Glomerular visceral epithelial cell (primary cell): ENCODE measurements at regions not wholly inside any gene's neighbourhood (a gene's known extent, or its start where the extent isn't known, plus 50 kb on each side); places are given as distances from the start of the nearest gene placed in this dataset.

Experiments used
- DNase-seq: peaks from one replicate; pipeline ENCODE4 v3.0.0-alpha.2; 2016; ENCODE audit errors: extremely low spot score

DNA sequence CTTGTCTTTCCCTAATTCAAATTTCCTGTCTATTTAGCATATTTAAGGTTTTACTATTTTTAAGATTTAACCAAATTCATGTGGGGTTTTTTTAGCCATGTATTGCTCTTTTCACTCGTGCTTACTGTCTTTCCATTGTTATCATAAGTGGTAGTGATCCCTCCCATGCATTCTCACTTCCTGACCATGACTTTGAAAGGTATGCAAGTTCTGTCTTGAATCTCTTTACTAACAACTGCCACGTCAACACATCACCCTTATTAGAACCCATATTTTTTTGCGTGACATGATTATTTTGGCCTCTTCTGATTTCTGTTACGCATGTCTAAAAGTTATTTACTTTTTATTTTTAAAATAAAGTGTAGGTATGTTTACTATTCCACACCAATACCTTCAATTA is 94.7 kb upstream of the CDH6 start:
- DNase-seq = no peak

GRCh38 chr5:31097851-31098250 is 95.6 kb upstream of the CDH6 start:
- DNase-seq = no peak

- no peak for DNase-seq
Observed at GRCh38 chr5:31096238-31096865, 97.1 kb upstream of the CDH6 start.

DNA sequence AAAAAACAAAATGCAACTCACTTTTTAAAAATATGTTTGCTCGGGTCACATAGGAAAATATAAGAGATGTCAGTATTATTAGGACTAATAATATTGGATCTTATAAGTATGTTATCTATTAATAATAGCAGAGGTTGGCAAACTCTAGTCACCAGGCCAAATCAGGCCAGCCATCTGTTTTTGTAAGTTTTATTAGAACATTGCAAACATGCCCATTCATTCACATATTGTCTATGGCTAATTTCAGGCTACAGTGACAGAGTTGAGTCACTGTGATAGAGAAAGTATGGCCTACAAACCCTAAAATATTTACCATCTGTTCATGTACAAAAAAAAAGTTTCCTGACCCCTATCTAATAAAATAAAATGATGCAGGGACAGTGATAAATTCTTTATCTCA is 97.7 kb upstream of the CDH6 start:
- no peak for DNase-seq

- no peak for DNase-seq
Observed at GRCh38 chr5:31091501-31091900, 102.0 kb upstream of the CDH6 start.

DNA sequence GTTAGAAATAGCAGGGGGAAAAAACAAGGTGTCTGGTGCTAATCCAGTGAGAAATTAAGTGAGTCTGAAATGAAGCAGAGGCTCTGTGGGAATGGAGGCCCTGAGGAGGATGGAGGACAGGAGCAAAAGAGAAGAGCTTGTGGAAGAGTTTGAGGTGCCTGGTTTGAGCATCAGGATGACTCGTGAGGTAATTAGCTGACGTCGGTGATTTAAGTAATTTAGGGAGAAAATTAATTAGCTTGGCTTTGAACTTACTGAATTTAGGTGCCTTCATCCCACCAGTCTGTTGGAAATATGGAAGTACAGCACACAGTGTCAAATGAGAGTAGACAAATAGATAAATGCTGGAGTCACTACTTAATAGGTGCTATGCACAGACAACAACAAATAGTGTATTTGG is 103.0 kb upstream of the CDH6 start:
- DNase-seq = no peak

GRCh38 chr5:31086839-31087415 is 106.6 kb upstream of the CDH6 start:
- no peak for DNase-seq

DNA sequence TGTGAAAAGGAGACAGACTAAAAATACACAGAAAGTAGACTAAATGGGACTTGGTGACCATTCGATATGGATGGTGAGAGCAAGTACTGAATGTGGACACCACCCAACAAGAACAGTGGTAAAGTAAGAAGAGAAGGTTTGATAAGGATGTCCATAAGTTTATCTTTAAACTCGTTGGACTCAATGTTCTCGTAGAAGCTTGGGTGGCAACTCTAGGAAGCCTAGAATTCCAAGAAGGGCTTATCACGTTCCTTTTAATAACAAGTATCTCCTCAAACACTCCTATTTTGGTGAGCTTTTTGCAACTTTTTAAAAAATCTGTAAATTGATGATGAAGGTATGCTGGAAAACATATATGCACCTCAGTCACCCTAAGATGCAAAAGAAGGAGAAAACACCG is 108.6 kb upstream of the CDH6 start:
- DNase-seq = no peak

DNA sequence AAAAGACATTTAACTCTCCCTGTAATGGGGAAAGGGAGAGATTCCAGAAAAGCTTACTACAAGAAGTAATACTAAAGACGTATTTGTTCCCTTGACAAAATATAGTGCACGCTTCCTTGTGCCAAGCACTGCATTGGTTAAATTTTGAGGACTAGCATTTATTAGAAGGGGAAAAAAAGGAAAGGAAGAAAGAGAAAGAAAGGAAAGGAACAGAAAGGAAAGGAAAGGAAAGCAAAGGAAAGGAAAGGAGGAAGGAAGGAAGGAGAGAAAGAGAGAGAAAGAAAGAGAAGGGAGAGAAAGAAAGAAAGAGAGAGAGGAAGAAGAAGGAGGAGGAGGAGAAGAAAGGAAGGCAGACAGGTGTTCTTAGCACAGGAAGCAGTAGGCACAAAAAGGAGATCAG is 110.1 kb upstream of the CDH6 start:
- DNase-seq = no peak

- no peak for DNase-seq
Observed at GRCh38 chr5:31079668-31080067, 113.8 kb upstream of the CDH6 start.

GRCh38 chr5:31078956-31079355 is 114.5 kb upstream of the CDH6 start:
- no peak for DNase-seq

- no peak for DNase-seq
Observed at GRCh38 chr5:31075981-31076380, 117.5 kb upstream of the CDH6 start.

GRCh38 chr5:31068287-31068686 is 125.2 kb upstream of the CDH6 start:
- no peak for DNase-seq

DNA sequence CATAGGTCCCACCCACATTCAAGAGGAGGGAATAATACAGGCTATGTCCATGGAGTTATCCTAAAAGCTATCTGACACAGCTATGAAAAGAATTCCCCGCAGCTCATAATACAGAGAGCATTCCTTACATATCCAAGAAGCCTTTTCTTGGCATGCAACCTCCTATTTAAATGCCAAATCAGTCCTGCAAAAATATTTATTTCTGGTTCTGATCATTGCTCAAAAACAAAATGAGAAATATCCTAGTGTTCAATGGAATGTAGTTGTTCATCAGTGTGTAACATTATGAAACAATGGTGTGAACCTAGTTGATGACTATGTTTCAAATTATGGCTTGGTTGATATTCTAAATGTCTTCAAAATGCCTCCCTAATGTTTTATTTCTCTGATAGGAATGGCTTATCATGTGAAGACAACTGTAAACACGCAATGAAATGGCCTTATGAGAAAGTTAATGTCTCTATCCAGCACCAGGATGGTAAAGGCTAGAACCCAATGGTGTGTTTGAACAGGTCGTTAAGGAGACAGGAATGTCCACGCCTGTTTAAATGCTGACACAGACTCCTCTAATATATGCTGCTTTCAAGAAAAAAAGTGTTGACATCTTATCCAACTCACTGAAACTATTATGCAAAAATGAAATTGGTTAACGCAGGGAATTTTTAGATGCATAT is 126.7 kb upstream of the CDH6 start:
- no peak for DNase-seq

DNA sequence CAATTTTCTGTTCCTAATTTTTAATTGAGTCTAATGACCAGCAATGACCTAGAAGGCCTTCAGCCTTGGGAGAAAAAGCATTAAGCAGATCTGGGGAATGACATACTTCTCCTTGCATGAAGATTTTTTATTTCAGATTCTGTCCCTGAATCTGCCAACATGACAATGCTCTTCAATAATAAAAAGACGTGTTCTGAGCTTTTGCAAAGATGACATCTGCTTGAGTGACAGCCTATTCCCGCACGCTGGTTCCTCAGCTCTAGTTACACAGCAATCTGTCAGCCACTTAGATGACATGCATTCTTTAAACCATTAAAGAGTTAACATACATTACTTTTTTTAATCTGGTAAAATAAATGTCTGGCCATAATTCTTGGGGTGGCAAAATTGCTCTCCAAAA is 129.3 kb upstream of the CDH6 start:
- no peak for DNase-seq

- DNase-seq = no peak
Observed at GRCh38 chr5:31062902-31063580, 130.4 kb upstream of the CDH6 start.

DNA sequence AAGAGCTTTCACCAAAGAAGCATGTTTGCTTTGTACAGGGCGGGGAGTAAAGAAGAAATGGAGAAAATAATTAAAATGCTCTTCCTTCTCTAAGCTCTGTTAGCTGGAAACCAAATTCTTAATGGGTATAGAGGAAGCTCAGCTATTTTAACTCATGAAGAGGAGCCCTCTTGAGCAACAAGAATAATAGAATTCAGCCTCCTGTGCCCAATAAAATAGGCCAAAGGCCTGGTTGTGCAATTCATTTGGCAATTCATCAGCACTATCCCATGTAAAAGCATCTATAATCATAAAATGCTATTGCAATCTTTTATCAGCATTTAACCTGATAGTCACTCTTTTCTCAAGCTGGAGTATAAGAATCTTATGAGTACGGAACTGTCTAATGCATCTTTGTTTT is 133.6 kb upstream of the CDH6 start:
- DNase-seq = no peak

DNA sequence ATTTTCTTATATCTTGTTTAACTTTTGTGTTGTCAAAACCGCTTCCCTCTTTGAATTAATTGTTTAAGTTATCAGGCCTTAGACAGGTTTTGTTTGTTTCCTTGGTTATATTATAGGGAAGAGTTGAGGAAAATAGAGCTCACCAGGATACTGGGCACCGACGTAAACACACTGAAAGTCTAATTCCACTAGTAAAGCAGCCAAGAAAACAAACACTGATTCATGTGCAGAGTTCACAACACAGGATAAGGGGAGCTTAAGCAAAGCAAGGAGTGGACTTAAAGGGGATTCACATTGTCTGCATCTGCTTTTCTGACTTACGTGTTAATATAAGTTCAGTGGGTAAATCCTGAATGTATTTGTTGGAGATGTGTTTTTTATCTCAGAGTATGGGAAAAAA is 139.0 kb upstream of the CDH6 start:
- no peak for DNase-seq

GRCh38 chr5:31052937-31053658 is 140.4 kb upstream of the CDH6 start:
- no peak for DNase-seq

GRCh38 chr5:31051316-31051715 is 142.2 kb upstream of the CDH6 start:
- DNase-seq = no peak

DNA sequence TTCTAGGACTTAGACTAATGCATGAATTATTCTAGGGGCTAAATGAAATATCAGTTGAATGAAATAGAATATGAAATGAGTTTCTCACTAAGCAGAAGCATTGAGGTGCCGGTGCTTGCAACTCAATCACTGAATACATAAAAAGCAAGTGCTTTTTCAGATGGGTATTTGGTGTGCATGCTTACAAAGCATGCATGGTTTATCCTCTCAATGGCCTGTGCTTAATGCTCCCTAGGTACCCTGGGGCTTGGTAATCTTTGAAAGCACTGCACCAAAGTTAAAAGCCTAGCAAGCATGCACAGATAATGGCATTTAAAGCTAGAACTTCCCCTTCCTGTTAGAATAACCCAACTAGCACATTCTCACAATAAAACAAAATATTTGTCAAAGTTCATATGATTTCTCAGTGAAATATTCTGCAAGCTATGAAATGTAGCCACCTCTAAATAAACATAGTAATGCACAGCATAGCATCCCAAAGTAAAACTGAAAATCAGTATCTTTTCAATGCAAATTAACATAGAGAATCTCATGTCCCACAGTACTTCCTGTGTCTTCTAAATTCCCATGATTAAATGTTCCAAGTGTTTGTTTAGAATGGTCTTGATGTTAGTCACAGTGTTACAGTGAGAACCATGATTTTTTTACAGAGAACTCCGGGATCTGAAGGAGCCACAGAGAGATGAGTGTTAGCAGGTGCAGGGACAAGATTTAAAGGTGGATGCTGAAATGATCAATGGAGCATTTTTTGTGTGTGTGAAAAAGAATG is 143.4 kb upstream of the CDH6 start:
- no peak for DNase-seq

GRCh38 chr5:31049461-31049860 is 144.0 kb upstream of the CDH6 start:
- DNase-seq = no peak
